GM18858 (cell line): ENCODE measurements at regions not wholly inside any gene's neighbourhood (a gene's known extent, or its start where the extent isn't known, plus 50 kb on each side); places are given as distances from the start of the nearest gene placed in this dataset.

Source experiments
- ATAC-seq: cut with Tn5 transposase; IDR thresholded peaks from one replicate; pipeline ENCODE4 v1.9.1; 2021; ENCODE audit not compliant: unreplicated experiment

DNA sequence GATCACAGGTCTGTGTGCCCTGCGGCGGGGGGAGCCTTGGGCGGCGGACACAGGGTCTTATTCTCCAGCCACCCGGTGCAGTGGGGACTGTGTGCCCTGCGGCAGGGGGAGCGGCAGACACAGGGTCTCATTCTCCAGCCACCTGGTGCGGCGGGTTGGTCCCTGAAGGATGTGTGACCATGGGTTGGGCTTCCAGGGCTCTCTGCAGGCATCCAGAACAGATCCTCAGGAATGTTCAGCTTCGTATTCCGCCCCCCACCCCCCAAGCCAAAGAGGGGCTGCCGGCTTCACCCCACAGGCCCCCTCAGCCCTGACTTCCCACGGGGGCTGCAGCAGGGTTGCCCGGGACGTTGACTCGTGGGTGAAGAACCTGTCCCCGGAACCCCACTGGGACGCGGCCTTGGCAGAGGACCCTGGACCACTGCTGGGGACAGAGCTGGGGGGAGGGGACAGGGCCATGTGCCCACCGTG, 154.5 kb upstream of the PPP2R2D start:
- no peak for ATAC-seq

DNA sequence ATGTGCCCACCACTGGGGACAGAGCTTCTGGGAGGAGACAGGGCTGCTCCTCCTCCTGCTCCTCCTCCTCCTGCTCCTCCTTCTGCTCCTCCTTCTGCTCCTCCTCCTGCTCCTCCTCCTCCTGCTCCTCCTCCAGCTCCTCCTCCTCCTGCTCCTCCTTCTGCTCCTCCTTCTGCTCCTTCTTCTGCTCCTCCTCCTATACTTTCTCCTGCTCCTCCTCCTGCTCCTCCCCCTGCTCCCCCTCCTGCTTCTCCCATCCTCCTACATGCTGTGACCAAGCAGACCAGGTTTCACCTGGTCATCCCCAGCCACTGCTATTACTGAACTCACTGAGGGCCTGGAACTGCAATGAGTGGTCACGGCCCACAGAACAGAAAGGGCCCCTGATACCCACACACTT, 154.0 kb upstream of the PPP2R2D start:
- no peak for ATAC-seq

DNA sequence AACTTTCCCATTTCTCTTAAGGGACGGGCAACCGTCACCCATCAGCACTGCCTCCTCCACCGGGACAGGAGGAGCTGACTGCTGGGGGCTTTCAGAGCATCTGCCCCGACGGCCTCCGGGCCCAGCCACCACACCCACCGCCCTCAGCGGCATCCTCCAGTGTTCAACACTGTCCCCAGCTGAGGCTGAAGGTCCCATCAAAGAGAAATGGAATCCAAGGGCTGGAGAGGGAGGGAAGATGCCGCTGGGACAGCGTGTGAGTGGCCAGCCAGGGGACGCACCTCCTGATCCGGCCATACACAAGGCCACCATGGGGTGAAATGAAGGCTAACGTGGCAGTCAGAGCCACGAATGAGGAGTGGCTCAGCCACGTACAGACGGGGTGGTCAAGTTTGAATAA, 153.6 kb upstream of the PPP2R2D start:
- ATAC-seq, result no peak

GRCh38 chr10:131747791-131748190, 153.0 kb upstream of the PPP2R2D start:
- ATAC-seq, result no peak

DNA sequence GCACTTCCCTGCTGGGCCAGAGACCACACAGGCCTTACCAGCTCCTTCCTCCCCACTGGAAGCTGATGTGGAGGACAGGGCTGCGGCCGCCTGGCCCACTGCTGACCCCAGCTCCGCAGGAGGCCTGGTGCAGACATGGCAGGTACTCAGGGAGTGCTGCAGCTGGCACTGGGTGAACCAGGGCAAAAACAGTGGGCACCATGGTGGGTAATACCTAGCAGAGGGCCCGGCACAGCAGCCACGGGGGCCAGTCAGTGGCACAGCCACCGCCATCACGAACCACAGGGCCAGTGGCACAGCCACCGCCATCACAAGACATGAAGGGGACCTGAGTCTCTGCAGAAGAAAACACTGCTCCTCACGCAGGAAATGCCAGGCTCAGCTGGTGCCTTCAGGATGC, 152.6 kb upstream of the PPP2R2D start:
- no peak for ATAC-seq

DNA sequence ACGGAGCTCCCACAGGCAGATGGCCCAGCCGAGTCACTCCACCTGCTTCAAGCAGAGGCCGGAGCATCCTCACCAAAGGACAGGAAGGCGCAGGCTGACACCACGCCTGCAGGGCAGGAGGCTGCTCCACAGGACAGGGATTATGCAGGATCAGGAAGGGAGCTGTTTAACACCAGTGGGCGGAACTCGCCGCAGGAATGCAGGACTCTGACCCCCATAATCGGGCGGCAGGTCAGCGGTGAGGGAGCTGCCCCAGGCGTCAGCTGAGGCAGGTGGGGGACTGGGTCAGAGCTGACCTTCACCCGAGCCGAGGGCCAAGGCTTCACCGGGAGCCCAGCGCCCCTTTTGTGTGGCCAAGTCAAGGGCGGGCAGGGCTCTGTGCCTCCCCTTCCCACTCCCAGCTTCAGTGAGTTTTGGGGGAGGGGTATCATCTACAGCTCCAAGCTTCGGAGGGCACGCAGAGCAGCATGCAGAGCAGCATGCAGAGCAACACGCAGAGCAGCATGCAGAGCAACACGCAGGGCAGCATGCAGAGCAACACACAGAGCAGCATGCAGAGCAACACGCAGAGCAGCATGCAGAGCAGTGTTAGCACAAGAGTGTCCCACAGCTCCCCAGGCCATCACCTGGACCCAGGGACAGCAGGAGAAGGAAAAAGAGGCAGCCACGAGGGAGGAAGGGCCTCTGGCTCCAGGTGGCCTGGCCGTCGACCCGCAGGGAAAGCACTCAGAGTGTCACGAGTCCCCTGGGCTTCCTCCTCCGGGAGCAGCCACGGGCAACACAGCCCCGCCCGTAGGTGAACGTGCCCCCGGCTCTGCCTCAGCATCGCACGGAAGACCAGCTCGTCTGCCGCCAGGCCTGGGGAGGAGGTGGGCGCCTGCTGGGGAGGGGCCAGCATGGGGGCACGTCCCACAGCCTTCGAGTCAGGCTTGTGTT, 151.7 kb upstream of the PPP2R2D start:
- no peak for ATAC-seq

GRCh38 chr10:131749767-131750142, 151.1 kb upstream of the PPP2R2D start:
- ATAC-seq, result no peak

GRCh38 chr10:131750171-131750895, 150.5 kb upstream of the PPP2R2D start:
- ATAC-seq, result no peak

- ATAC-seq, result no peak
These were observed 149.6 kb upstream of the PPP2R2D start for GRCh38 chr10:131750973-131751826.

DNA sequence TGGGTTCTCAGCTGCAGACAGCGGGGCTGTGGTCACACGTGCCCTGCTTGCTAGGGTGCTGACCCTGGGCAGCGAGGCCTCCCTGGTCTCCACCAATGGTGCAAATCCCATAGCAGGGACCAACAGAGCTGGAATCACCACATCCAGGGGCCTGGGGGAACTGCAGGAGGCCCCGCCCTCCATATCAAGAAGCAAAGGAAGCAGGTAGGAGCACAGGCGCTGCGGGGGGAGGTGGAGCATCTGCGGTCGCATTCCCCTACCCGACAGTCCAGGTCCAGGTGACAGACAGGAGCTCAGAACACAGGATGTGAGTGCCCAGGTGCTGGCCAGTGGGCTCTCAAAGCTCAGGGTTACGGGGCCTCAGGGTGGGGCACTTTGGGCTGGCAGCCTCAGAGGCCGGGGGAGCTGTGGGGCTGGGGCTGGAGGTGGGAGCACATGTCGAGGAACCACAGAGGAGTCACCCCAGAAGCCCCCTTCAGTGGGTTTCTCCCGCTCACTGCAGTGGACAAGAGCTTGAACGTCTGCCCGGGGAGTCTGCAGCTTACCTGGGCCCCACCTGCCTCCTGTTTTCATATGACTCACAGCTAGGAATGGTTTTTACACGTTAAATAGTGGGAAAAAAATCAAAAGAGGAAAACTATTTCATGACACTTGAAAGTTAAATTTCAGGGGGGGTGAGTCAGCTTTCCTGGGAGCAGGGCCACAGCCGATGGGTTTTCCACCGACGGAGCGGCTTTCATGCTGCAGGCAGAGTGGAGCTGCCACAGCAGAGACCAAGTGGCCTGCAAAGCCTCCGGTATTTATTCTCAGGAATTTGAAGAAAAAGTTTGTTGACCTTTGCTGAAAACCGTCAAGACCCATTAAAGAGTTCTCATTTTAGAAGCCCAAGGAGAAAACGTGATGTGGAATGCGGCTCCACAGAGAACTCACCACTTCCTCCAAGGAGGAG, 148.7 kb upstream of the PPP2R2D start:
- ATAC-seq, result no peak

GRCh38 chr10:131753336-131753735, 147.5 kb upstream of the PPP2R2D start:
- ATAC-seq, result no peak

DNA sequence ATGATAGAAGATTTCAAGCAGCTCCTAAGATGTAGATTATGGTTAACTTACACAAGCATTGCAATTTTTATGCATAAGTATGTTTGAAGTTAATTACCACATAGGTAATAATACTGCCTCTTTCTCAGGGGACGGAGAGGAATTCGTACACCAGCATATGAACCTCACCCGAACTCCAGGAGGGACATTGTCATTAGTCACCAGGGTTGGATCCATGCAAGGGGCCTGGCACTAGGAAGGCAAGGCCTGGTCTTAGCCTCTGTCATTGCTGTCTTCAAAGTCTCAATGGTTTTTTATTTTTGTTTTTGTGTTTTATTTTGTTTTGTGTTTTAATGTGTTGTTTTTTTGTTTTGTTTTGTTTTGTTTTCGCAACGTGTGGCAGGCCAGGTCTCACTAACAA, 145.6 kb upstream of the PPP2R2D start:
- ATAC-seq, result no peak

- ATAC-seq, result no peak
These were observed 143.3 kb upstream of the PPP2R2D start for GRCh38 chr10:131757285-131758058.

- no peak for ATAC-seq
These were observed 142.5 kb upstream of the PPP2R2D start for GRCh38 chr10:131758062-131758938.

DNA sequence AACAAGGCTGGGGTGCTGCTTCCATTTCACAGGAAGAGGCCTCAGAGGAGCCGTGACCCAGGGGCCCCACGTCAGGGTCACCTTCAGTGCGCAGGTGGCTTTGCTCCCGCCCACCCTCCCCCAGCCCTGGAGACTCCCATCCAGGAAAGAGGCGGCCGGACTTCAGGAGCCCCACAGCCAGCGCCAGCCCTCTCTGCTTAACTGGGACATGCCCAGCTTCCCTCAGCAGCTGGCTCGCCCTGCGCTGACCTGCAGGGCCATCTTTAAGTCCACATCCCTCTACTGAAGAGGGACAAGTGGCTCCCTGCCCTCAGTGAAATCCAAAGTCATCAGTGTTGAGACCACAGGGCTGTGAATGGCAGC, 141.9 kb upstream of the PPP2R2D start:
- no peak for ATAC-seq

- no peak for ATAC-seq
These were observed 141.5 kb upstream of the PPP2R2D start for GRCh38 chr10:131759347-131759746.

GRCh38 chr10:131760416-131761166, 140.2 kb upstream of the PPP2R2D start:
- no peak for ATAC-seq
